OCI-LY7 (cell line): ENCODE measurements at regions not wholly inside any gene's neighbourhood (a gene's known extent, or its start where the extent isn't known, plus 50 kb on each side); places are given as distances from the start of the nearest gene placed in this dataset.

Experiments used
- BruUV-seq: library from RNA; stranded (reverse); fragments of 400-500 nt; replicated peaks from 2 replicates; lab custom pipeline; 2021; lab: Mats Ljungman, UMichigan
- CTCF ChIA-PET: fragments of 300-600 bp; sonication (Branson Sonifier 250); formaldehyde crosslinking; loops from one replicate; lab custom pipeline; 2022; ENCODE audit warnings: antibody characterized with exemption; ENCODE audit not compliant: unreplicated experiment; lab: Charles Lee
- POLR2A ChIA-PET: fragments of 300-600 bp; sonication (Branson Sonifier 250); formaldehyde crosslinking; loops from one replicate; lab custom pipeline; 2022; ENCODE audit warnings: antibody characterized with exemption; lab: Charles Lee
- DNase-seq: peaks from one replicate; pipeline ENCODE4 v3.0.0-alpha.2; 2015; ENCODE audit warnings: low spot score
- H2AFZ ChIP-seq: fragments of 200-600 bp; sonication (generic), shearing (Covaris generic); 2 replicates; pipeline ENCODE4 v1.6.1; 2014; ENCODE audit warnings: mild to moderate bottlenecking, antibody characterized with exemption, low read length, moderate library complexity
- H3K27ac ChIP-seq: fragments of 200-600 bp; sonication (generic); 2 replicates; pipeline ENCODE4 v1.5.1; 2014; ENCODE audit warnings: mixed run types, low read depth, mild to moderate bottlenecking, moderate library complexity, low read length, inconsistent platforms; ENCODE audit not compliant: poor library complexity, severe bottlenecking
- H3K36me3 ChIP-seq: fragments of 200-600 bp; sonication (generic); 2 replicates; pipeline ENCODE4 v1.6.1; 2014; ENCODE audit warnings: mild to moderate bottlenecking, antibody characterized with exemption, low read length, moderate library complexity, mixed read lengths; ENCODE audit not compliant: insufficient read depth
- H3K4me1 ChIP-seq: fragments of 200-600 bp; sonication (generic); 2 replicates; pipeline ENCODE4 v1.5.1; 2014; ENCODE audit warnings: mild to moderate bottlenecking, low read length; ENCODE audit not compliant: insufficient read depth, poor library complexity, severe bottlenecking
- H3K4me2 ChIP-seq: fragments of 200-600 bp; sonication (generic); 2 replicates; pipeline ENCODE4 v1.6.1; 2014; ENCODE audit warnings: mild to moderate bottlenecking, low read length
- H3K4me3 ChIP-seq: fragments of 200-600 bp; sonication (generic); 2 replicates; pipeline ENCODE4 v1.5.1; 2014; ENCODE audit warnings: mild to moderate bottlenecking, low read depth, low read length; ENCODE audit not compliant: poor library complexity, severe bottlenecking
- H3K79me2 ChIP-seq: fragments of 200-600 bp; sonication (generic); 2 replicates; pipeline ENCODE4 v1.6.1; 2016; ENCODE audit warnings: low read depth, mild to moderate bottlenecking, low read length, moderate library complexity, mixed read lengths; ENCODE audit not compliant: insufficient read depth
- H3K9me2 ChIP-seq: fragments of 200-600 bp; sonication (generic); 2 replicates; pipeline ENCODE4 v1.6.1; 2016; ENCODE audit warnings: mild to moderate bottlenecking, low read length, mixed read lengths; ENCODE audit not compliant: insufficient read depth
- H3K9me3 ChIP-seq: fragments of 200-600 bp; sonication (generic); 2 replicates; pipeline ENCODE4 v1.6.1; 2014; ENCODE audit warnings: mild to moderate bottlenecking, mixed run types, low read length, mixed read lengths
- H4K20me1 ChIP-seq: fragments of 200-600 bp; sonication (generic); 2 replicates; pipeline ENCODE4 v1.6.1; 2014; ENCODE audit warnings: mild to moderate bottlenecking, antibody characterized with exemption, low read length, moderate library complexity, mixed read lengths; ENCODE audit not compliant: insufficient read depth
- CTCF ChIP-seq: fragments of 200-600 bp; sonication (generic); conservative IDR thresholded peaks from 2 replicates; pipeline ENCODE4 v1.5.1; 2014; ENCODE audit warnings: mild to moderate bottlenecking, antibody characterized with exemption, low read length, moderate library complexity, mixed read lengths
- EZH2phosphoT487 ChIP-seq: fragments of 200-600 bp; sonication (generic); IDR thresholded peaks from 2 replicates; pipeline ENCODE4 v1.6.1; 2018; ENCODE audit warnings: low read depth, borderline replicate concordance, mild to moderate bottlenecking, mixed run types, antibody characterized with exemption, low read length, moderate library complexity, mixed read lengths
- intact Hi-C: fragments of 100-400 bp; cut with micrococcal nuclease; formaldehyde crosslinking; loops from one replicate; pipeline ENCODE4 v1.10.0; 2022; ENCODE audit not compliant: unreplicated experiment

- H3K4me2 ChIP-seq, result no peak overlapping the region
- H3K4me3 ChIP-seq, result no peak overlapping the region
- H3K36me3 ChIP-seq, result no peaks in the 10 kb centered on the region
- ChIA-PET CTCF (no interaction called here), POLR2A (interaction anchor here (0.6 to 0.7 kb wide), 2 partner anchors 247 to 749 kb away, joined by 3 read pairs; no protein-coding TSS in a partner anchor)
- H3K9me3 ChIP-seq, result no peaks in the 10 kb centered on the region
- no peaks in the 10 kb centered on the region for H4K20me1 ChIP-seq
- intact Hi-C loops, result no loop called here
- no peaks in the 10 kb centered on the region for H3K9me2 ChIP-seq
- H3K79me2 ChIP-seq, result no peaks in the 10 kb centered on the region
- H3K4me1 ChIP-seq, result no peaks in the 10 kb centered on the region
- TF ChIP-seq CTCF (no peak), EZH2phosphoT487 (no peak)
- H3K27ac ChIP-seq, result no peak overlapping the region
- no peak for DNase-seq
- H2AFZ ChIP-seq, result no peak overlapping the region
- BruUV-seq, result no TSS peak
Measured at GRCh38 chr19:28238270-28238820, 974.6 kb downstream of the UQCRFS1 start.

DNA sequence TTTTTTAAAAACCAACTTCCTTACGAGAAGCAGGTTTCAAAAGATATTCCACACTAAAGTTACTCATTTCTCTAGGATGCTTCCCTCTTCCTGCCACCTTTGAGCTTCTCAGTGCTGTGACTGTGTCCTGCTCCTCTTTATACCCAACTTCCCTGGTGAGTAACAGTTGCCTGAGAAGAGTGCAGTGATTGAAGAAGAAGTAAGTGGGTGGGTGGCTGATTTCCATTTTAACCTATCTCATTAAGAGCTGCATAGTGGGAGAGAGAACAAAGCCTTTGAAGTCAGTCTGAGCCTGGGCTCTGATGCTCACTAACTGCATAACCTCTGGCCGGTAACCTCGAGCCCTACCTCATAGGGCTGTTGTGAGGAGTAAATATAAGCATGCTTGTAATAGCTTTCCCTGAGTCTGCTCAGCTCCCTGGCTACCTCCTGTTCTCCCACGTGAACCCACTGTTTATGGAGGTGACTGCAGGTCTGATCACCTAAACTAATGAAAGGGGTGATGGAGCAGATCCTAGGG, 977.3 kb downstream of the UQCRFS1 start:
- no peaks in the 10 kb centered on the region for H3K9me3 ChIP-seq
- H3K4me2 ChIP-seq, result no peak overlapping the region
- no peak overlapping the region for H2AFZ ChIP-seq
- intact Hi-C loops, result no loop called here
- POLR2A ChIA-PET, result no interaction called here
- no peaks in the 10 kb centered on the region for H4K20me1 ChIP-seq
- DNase-seq, result no peak
- H3K27ac ChIP-seq, result no peak overlapping the region
- H3K9me2 ChIP-seq, result no peaks in the 10 kb centered on the region
- no peaks in the 10 kb centered on the region for H3K79me2 ChIP-seq
- no peak for TF ChIP-seq CTCF
- TF ChIP-seq EZH2phosphoT487, result no peak
- no peaks in the 10 kb centered on the region for H3K36me3 ChIP-seq
- H3K4me3 ChIP-seq, result no peak overlapping the region
- CTCF ChIA-PET, result no interaction called here
- no TSS peak for BruUV-seq
- no peaks in the 10 kb centered on the region for H3K4me1 ChIP-seq

DNA sequence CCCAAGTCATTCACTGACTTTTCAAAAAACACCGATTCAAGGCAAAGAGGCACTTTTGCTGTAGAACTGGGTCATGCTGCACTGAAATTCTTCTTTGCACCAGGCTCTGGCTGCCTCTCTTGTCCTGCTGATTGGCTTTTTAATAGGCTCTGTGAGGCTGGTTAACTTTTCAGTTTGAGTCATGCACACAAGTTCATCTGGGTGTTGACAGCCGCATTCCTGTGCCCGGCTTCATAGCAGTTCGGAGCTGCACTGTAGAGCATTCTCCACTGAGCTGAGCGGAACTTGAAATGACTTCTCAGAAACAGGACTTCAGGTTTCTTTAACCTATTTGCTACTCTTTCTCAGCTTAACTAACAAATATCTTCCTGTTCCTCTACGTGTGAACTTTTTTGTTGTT, 978.3 kb downstream of the UQCRFS1 start:
- no peak overlapping the region for H3K4me2 ChIP-seq
- intact Hi-C loops, result no loop called here
- no peak for TF ChIP-seq EZH2phosphoT487
- TF ChIP-seq CTCF, result no peak
- ChIA-PET CTCF (no interaction called here), POLR2A (no interaction called here)
- H3K9me3 ChIP-seq, result no peaks in the 10 kb centered on the region
- DNase-seq, result no peak
- no peaks in the 10 kb centered on the region for H3K4me1 ChIP-seq
- H3K27ac ChIP-seq, result no peak overlapping the region
- no peak overlapping the region for H3K4me3 ChIP-seq
- no peaks in the 10 kb centered on the region for H4K20me1 ChIP-seq
- no peak overlapping the region for H2AFZ ChIP-seq
- no peaks in the 10 kb centered on the region for H3K79me2 ChIP-seq
- no peaks in the 10 kb centered on the region for H3K36me3 ChIP-seq
- no peaks in the 10 kb centered on the region for H3K9me2 ChIP-seq
- no TSS peak for BruUV-seq
